GM19372 (cell line): ENCODE measurements at regions not wholly inside any gene's neighbourhood (a gene's known extent, or its start where the extent isn't known, plus 50 kb on each side); places are given as distances from the start of the nearest gene placed in this dataset.

Experiments used
- ATAC-seq: cut with Tn5 transposase; IDR thresholded peaks from one replicate; pipeline ENCODE4 v1.9.1; 2021; ENCODE audit warnings: mild to moderate bottlenecking, low read depth, moderate library complexity; ENCODE audit not compliant: unreplicated experiment

DNA sequence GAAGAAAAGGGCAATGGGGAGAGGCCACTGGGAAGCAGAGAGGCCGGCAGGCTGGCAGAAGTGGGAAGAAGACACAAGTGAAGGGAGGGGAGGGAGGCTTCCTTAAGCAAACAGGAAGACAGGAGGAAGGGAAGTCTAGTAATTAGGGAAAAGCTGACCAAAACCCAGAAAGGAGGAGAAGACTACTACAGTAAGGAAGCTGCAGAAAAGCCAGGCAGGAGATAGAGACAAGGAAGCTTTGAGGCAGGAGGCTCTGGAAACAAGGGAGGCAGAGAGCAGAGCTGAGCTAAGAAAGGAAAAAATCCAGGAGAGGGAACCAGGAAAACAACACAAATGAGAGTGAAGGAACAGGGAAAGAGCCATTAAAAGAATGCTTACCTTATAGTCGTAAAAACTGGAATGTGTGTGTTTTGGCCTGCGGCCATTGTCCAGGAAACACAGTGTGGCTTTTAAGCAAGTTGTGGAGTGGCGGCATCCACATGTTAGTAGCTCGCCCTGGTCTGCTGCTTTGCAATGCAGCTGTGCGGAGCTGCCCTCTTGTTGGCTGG, 317.1 kb upstream of the CLINT1 start:
- ATAC-seq = no peak

DNA sequence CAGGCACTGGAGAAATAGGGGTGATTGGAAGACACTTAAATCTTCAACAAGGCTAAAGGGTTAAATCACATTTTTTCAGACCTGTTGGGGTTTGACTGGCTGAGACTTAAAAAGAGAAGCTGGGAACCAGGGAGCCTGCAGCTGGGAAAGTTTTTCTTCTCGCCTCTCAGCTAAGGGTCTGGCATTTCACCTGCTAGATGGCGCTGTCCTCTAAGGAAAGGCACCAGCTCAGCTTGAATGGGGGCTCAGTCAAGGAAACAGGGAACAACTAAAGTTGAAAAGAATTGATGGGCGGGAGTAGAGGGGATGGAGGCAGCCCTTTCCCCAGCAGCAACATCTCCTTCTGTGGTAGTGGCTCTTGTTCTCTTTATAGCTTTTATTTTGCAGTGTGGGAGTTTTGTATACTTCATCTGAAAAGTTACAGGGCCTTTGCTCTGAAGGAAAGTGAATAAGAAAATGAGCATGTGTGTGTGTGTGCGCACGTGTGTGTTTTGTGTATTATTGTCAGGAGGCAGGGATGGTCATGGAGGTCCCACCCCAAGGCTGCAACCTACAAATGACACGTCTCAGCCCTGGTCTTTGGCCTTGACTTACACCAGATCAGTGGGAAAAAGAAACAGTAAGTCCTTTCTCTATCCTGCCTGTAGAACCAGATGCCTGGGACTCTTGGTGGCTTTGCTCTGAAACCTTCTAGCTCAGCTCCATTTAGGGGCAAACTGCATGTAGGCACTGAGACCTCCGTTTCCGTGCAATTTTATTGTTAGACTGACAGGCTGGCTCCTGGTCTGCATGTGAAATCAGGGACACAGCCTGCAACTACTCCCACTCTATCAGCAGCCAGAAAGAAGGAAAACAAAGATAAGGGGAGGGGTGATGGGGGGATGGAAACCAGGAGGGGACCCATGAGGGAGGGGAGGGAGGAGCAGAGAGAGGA, 316.2 kb upstream of the CLINT1 start:
- no peak for ATAC-seq

DNA sequence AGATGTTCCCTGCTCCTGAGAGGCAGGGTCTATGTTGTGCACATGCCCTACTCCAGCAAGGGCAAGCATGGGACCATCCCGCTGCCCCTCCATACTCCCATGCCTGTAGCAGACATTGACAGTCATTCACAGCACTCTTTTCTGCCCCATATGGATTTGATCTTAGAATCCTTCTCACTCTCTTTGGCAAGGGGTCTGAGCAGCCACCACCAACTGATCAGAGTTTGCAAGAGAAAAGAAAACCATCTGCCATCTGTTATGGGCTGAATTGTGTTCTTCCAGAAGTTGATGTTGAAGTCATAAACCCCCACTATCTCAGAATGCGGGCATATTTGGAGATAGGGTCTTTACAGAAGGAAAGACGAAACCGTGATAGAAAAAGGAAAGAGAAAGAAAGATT, 315.1 kb upstream of the CLINT1 start:
- ATAC-seq = no peak

DNA sequence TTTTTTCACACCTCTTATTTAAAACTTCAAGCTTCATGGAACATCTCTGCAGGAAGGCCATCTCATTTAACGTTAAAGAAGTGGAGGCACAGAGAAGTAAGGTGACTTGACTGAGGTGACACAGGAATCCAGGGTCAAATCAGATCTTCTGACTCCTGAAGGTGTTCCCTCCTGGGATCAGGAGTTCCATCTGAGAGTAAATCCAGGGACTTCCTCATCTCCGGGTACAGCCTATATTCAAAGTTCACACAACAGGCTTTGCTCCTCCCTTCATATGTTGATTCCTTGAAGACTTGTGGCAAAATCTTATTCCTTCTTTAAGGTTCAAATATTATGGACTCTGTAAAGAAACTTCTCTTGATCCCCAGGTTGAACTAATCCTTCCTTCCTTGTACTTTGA, 313.1 kb upstream of the CLINT1 start:
- no peak for ATAC-seq

DNA sequence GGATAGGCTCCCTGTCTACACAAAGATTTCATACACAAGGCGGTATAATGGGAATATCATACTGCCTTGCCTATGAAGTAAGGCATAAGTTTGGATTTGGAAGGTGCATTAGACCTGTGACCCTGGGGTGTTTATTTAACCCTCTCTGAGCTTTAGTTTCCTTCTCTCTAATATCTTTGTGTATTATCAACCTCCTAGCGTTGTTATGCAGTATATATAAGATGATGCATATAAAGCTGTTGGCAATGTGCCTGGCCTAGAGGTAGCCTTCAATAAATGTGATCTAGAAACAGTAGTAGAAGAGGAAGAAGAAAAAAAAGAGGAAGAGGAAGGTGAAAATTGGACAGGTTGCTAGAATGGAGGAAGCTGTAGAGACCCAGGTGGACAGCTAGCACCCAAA, 311.6 kb upstream of the CLINT1 start:
- ATAC-seq = no peak

DNA sequence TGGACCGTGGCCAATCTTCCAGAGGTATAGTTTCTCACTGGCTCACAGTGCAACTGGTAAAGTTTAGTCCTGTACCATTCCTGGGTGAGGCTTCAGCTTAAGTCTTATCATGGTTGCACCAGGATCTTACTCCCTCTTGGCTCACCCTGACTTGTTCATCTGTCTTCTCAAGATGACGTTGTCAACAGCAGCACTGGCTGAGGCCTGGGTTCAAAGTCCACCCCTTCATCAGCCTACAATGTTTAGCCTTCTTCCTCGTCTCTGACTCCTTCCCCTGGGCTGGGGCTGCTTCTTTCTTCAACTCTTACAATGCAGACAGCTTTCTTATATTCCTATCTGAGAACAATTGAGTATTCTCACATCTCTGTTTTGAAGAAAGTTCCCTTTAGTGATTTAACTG, 311.1 kb upstream of the CLINT1 start:
- no peak for ATAC-seq

DNA sequence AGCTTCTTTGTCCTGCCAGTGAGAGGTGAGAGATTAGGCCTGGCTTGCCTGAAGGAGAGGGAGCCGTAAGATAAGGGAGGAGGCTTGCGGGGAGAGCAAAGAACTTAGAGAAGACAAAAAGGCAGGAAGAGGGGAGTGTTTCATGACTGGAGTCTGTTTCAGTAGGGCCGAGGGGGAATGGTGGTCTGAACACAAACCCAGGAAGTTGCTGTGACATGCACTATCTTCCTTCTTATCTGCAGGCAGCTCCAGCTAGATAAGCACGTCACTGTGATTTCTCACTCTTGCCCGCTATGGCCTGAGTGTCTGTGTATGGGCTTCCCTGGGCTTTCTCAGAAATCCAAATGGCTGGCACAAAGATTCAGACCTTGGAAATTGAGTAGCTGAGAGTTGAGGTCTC, 307.5 kb upstream of the CLINT1 start:
- ATAC-seq = no peak

DNA sequence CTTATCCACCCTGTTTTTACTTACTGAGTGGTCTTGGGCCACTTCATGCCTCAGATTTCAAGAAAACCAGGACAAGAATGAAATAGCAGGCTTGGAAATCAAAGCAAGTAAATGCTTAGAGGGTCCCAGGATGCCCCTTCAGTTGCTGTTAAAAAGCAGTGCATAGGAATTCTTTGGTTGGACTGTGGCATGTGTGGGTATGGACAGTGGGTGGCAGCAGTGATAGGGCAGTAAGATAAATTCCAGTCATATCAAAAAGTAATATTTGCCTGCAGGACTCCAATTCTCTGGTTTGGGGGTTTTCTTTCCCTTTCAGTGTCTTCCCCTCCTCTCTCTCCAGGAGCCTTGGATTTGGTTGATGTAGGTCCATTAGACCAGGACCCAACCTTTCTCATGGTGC, 306.7 kb upstream of the CLINT1 start:
- no peak for ATAC-seq

DNA sequence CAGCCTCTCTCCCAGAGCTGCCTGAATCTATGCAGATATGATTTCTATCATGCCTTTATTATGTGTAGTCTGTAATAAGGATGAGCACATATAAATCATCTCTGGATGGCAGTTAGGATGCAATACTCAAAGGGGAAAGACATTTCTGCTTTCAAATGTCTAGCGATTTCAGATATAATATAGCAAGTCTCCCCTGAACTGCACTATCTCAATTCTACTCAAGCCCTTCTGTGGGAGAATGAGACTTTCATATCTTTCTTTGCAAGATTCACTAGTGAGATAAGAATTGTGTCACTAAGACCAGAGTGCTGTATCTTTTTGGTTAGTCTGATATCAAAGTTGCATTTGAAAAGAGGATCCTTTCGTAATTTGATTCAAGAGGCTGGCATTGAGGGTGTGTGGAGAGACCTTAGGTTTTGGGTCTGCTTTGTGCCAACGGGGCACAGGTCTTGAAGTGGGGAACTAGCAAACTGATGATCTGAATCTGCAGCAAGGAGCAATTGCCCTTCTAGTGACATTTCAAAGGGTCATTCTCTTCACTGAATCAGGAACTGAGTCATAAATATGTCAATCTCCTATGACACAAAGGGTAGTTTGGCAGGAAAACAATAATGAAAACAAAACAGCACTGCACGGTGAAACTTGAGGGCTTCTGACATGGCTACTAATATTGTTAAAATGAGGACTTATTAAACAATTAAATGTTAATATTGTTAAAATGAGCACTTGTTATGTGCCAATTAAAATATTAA, 305.5 kb upstream of the CLINT1 start:
- no peak for ATAC-seq

DNA sequence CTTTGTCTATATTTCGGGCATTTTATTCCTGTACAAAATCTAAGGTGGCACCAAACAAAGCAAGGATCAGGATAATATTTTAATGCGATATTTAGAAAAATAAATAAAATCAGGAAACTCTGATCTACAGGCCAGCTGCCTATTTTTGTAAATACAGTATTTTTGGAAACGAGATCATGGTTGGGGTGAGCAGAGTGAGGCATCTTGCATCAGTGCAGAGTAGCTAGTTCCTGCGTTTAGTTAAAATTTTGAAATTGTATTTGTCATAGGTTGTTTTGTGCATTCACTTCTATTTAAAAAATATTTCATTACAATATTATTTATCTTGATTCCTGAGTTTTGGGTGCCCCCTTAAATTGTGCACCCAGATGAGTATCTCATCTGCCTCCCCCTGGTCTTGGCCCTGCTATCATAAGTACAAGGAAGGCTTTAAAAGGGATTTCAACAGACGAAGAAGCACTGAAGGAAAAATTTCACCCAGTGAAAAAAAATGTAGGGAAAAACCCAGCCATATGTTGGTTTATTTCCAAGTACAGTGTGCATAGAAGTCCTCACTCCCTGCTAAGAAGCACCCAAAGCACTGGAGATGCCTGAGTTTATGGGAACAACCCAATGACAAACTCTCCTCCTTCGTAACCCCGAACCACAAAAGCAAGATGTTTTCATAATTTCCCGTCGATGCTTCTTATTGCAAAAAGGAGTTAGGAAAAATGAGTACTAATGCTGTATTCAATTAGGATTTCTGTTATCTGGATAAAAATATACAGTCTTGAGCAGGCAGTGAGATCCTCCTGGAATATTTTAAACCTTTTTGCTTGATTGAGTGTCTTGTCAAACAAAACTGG, 304.7 kb upstream of the CLINT1 start:
- no peak for ATAC-seq

DNA sequence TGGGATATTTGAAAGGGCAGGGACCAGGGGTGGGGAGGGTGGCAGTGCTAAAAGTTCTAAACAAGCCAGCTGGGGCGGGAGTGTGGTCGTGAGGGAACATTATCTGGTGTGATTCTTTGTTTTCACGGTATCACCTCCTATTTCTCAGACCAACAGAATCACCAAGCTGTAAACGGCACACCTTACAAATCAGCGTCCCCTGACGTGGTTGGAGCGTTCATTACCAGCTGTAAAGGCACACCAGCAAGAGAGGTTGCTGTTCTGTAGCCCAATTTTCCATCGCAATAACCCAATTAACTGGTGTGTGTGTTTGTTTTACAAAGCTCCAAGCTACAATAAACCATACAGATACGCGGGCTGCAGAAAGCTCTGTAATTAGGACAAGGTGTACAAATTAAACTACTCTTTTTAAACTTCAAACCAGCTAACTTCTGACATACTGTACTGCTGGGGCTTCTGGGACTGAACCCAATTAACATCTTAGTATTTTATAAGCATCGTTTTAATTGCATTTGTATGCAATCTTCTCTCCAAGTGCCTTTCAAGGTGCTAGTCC, 303.6 kb upstream of the CLINT1 start:
- no peak for ATAC-seq

DNA sequence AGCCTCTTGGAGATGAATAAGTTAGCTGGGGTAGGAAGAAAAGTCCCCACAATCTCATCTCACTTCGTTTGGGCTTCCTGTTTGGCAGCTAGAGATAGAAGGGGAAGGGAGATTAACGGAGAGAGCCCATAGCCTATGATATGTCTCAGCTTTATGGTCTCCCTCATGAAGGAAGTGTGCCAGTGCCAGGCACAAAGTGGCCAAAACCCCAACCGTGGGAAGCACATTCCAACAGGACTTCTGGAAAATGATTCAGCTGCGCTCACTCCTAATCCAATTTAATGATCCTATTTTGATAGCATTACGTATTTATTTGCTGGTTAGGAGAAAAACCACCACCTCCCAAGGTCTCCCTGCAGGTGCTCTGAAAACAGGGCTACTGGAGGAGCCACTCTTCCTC, 303.1 kb upstream of the CLINT1 start:
- no peak for ATAC-seq

DNA sequence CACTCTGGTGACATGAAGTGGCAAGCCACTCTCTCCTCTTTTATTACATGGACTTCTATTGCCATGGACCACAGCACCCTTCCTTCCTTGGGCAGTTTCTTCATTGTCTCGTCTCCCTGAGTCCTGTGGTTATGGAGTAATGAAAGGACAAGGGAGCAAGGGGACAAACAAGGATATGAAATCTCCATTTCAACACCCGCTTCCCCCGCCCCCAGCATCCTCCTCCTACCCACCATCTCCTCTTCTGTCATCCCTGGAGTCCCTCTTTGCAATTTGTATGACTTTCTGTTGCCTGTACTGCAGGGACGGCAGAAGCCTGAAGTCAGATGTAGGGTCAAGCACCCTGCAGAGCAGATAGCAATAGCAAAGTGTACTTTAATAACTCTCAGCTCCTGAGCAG, 300.7 kb upstream of the CLINT1 start:
- ATAC-seq = no peak

DNA sequence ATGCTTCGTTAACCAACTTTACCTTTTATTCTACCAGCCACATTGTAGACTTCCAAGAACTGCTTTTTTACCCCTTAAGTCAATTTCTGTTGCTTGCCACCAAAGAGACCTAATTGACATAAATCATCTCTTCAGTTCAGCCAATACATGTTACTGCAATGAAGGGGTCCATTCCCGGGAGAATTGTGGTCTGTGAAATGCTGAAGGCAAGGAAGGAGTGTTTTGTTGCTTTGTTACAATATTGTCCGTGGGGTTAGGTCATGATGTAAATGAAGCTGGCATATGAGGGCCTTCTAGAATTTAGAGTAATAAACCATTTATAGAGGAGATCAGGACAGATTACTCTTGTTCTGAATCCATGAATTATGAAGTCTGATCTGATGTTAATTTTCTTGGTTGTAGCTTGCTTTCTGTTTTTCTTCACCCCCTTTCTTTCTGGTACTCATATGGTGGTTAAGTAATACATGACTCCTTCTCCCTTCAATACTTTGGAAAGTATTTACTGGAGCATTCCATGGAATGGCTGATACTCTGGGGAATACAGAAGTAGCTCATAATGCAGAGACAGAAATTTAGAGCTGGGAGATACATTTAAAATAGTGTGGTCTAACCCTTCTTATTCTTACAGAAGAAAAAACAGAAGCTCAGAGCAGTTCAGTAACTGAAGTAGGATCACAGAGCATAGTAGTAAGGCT, 297.0 kb upstream of the CLINT1 start:
- no peak for ATAC-seq

DNA sequence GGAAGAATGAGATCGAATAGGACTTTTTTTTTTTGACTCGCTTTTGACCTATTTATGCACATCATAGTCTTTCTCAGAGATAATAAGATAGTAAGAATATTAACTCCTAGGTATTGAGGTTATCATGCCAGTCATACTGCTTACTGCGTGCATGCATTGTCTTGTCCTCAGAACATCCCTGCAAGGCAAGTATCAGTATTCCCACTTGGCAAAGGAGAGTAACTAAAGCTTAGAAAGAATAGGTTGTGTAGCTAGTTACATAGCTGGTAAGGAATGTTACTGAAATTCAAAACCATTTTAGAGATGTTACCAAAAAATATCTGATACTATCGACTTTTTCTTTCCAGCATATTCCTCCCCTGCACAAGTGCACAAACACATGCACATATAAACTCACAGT, 296.1 kb upstream of the CLINT1 start:
- no peak for ATAC-seq

DNA sequence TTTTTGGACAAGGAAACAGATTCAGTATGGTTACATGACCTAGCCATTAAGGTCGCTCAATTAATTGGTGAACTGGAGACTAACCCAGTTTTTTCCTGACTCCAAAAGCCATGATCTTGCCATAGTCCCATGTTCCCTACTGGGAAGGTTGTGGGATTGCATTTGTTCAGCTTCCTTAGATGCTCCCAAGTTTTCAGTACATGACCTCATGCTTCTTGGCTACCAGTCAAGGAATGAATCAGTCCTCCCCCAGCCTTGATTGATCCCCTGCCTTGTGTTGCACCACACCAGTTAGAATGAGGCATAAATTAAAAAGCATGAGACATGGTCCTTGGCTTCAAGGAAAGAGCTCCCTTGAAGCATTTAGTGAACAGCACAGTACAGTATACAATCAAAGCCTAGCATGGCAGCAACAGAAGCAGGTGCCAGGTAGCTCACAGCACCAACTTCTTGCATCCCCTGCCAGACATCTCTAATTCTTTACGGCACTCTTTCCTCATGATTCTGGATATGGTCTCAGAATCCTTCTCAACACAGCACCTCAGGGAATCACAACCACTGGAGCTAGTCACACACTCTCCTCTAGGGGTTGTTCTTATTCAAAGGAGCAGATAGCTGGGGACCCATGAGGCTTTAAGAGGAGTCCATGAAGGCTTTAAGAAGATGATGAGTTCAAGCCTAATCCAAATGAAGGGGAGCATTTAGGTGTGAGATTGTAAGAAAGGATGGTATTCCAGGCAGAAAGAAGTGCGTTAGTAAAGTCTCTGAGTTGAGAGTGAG, 295.5 kb upstream of the CLINT1 start:
- no peak for ATAC-seq

DNA sequence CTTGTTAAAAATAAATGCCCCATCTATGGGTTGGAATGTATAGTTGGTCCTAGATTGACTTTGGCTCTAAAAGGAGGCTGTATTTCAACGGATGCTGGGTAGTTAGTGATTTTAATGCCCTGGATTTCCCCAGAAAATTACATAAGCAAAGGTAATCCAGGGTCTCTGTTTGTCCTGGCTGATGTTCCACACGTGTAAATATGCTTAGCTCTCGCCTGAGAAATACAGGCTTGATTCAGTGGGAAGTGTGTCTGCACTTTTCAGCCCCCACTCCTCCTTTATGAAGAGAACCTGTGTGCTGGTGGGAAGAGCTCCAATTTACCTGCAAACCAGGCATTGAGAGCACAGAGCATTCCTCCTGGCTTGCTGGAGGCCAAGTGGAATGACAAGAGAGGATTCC, 294.6 kb upstream of the CLINT1 start:
- ATAC-seq = no peak

DNA sequence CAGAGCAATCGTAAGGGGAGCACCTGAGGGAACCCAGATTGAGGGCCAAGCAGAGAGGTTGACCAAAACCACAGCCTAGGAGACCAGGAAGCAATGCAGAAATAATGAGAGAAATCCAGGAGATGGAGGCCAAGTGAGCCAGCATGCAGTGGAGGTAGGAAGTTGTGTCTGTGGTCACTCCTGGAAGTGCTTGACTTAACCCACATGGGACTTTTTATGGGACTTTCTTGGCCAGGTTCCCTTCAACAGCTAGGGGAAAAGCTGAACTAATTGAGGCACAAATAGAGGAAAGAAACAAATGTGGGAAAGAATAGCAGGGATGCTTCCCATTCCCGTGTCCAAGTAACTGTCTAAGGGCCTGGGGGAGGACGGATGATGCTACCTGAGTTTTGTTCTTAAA, 293.2 kb upstream of the CLINT1 start:
- ATAC-seq = no peak

DNA sequence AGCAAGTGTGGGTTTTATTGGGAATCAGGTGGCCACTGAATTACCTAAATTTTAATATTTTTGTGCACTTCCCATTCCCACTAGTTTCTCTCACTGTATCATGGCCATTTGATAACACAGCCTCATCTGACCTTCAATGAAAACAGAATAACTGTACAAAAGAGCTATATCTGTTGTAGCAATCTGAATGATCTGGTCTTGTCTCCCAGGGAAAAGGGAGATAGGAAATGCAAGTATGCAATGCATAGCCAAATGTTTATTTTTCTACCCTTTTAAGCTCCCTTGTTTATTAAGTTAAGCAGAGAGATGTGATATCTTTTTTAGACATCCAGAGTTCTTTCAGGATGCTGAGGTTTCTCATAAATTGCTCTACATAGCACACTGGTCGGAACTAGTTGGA, 288.3 kb upstream of the CLINT1 start:
- no peak for ATAC-seq
